T1000 (cell line): ENCODE measurements at regions not wholly inside any gene's neighbourhood (a gene's known extent, or its start where the extent isn't known, plus 50 kb on each side); places are given as distances from the start of the nearest gene placed in this dataset.

Source experiments
- DNase-seq: peaks from one replicate; lab custom pipeline; 2025; ENCODE audit warnings: mixed read lengths; lab: John Stamatoyannopoulos, UW

- DNase-seq = peak; percentile 29
Observed at GRCh38 chr1:94617134-94617805, 75.7 kb upstream of the F3 start.

GRCh38 chr1:94616506-94616905, 74.9 kb upstream of the F3 start:
- no peak for DNase-seq

- DNase-seq = no peak
Observed at GRCh38 chr1:94614996-94615395, 73.4 kb upstream of the F3 start.

GRCh38 chr1:94614168-94614815, 72.7 kb upstream of the F3 start:
- DNase-seq = no peak

GRCh38 chr1:94612525-94613204, 71.1 kb upstream of the F3 start:
- no peak for DNase-seq

GRCh38 chr1:94611681-94612475, 70.3 kb upstream of the F3 start:
- DNase-seq = no peak

- no peak for DNase-seq
Observed at GRCh38 chr1:94609619-94610018, 68.1 kb upstream of the F3 start.

GRCh38 chr1:94608852-94609530, 67.4 kb upstream of the F3 start:
- no peak for DNase-seq

GRCh38 chr1:94608142-94608851, 66.7 kb upstream of the F3 start:
- DNase-seq = no peak

GRCh38 chr1:94607398-94607797, 65.8 kb upstream of the F3 start:
- no peak for DNase-seq

- DNase-seq = no peak
Observed at GRCh38 chr1:94606471-94606870, 64.9 kb upstream of the F3 start.

- DNase-seq = no peak
Observed at GRCh38 chr1:94603663-94604062, 62.1 kb upstream of the F3 start.

- no peak for DNase-seq
Observed at GRCh38 chr1:94602802-94603625, 61.5 kb upstream of the F3 start.

- no peak for DNase-seq
Observed at GRCh38 chr1:94602316-94602715, 60.8 kb upstream of the F3 start.

- DNase-seq = no peak
Observed at GRCh38 chr1:94600556-94600955, 59.0 kb upstream of the F3 start.

GRCh38 chr1:94599095-94599813, 57.7 kb upstream of the F3 start:
- DNase-seq = no peak

- peak; percentile 25 for DNase-seq
Observed at GRCh38 chr1:94597701-94598100, 56.1 kb upstream of the F3 start.

GRCh38 chr1:94596260-94596659, 54.7 kb upstream of the F3 start:
- DNase-seq = no peak

- no peak for DNase-seq
Observed at GRCh38 chr1:94595658-94596057, 54.1 kb upstream of the F3 start.

- no peak for DNase-seq
Observed at GRCh38 chr1:94593611-94594010, 52.1 kb upstream of the F3 start.
